GM23248 (cell line): ENCODE measurements at regions not wholly inside any gene's neighbourhood (a gene's known extent, or its start where the extent isn't known, plus 50 kb on each side); places are given as distances from the start of the nearest gene placed in this dataset.
"Not testable (repeated sequence)": the region's sequence is repeated elsewhere in the genome, so short reads cannot be mapped to it uniquely, and the experiment has no call there.

Source experiments
- DNase-seq: peaks from one replicate; pipeline ENCODE4 v3.0.0-alpha.2; 2015
- H2AFZ ChIP-seq: fragments of 200-600 bp; sonication (generic); 2 replicates; pipeline ENCODE4 v1.6.1; 2016; ENCODE audit warnings: antibody characterized with exemption
- H3F3A ChIP-seq: fragments of 200-600 bp; sonication (generic); 2 replicates; pipeline ENCODE4 v1.6.1; 2016; ENCODE audit warnings: mild to moderate bottlenecking, antibody characterized with exemption, mixed run types; ENCODE audit not compliant: insufficient read depth
- H3K27ac ChIP-seq: fragments of 200-600 bp; sonication (generic); 2 replicates; pipeline ENCODE4 v1.5.1; 2016; ENCODE audit warnings: mild to moderate bottlenecking
- H3K27me3 ChIP-seq: fragments of 200-600 bp; sonication (generic); replicated peaks from 2 replicates; pipeline ENCODE4 v1.6.1; 2016; ENCODE audit warnings: mild to moderate bottlenecking; ENCODE audit not compliant: insufficient read depth
- H3K36me3 ChIP-seq: fragments of 200-600 bp; sonication (generic); 2 replicates; pipeline ENCODE4 v1.6.1; 2016; ENCODE audit warnings: low read depth, mild to moderate bottlenecking
- H3K4me1 ChIP-seq: fragments of 200-600 bp; sonication (generic); 2 replicates; pipeline ENCODE4 v1.6.1; 2016; ENCODE audit warnings: mild to moderate bottlenecking; ENCODE audit not compliant: insufficient read depth
- H3K4me2 ChIP-seq: fragments of 200-600 bp; sonication (generic); one replicate; pipeline ENCODE4 v1.6.1; 2016; ENCODE audit warnings: mild to moderate bottlenecking; ENCODE audit not compliant: unreplicated experiment
- H3K4me3 ChIP-seq: fragments of 200-600 bp; sonication (generic); 2 replicates; pipeline ENCODE4 v1.5.1; 2016; ENCODE audit warnings: mild to moderate bottlenecking
- H3K79me2 ChIP-seq: fragments of 200-600 bp; sonication (generic); 2 replicates; pipeline ENCODE4 v1.6.1; 2016; ENCODE audit warnings: mild to moderate bottlenecking; ENCODE audit not compliant: insufficient read depth
- H3K9ac ChIP-seq: fragments of 200-600 bp; sonication (generic); 2 replicates; pipeline ENCODE4 v1.6.1; 2016; ENCODE audit warnings: mild to moderate bottlenecking
- H3K9me2 ChIP-seq: fragments of 200-600 bp; sonication (generic); 2 replicates; pipeline ENCODE4 v1.6.1; 2016; ENCODE audit warnings: mixed run types, mild to moderate bottlenecking, moderate library complexity; ENCODE audit not compliant: insufficient read depth
- H3K9me3 ChIP-seq: fragments of 200-600 bp; sonication (generic); one replicate; pipeline ENCODE4 v1.6.1; 2017; ENCODE audit warnings: low read depth
- H4K20me1 ChIP-seq: fragments of 200-600 bp; sonication (generic); 2 replicates; pipeline ENCODE4 v1.6.0; 2016; ENCODE audit not compliant: insufficient read depth
- EZH2 ChIP-seq: fragments of 200-600 bp; sonication (generic); IDR thresholded peaks from 2 replicates; pipeline ENCODE4 v1.6.1; 2018; ENCODE audit warnings: antibody characterized with exemption, mild to moderate bottlenecking; ENCODE audit not compliant: insufficient read depth, poor library complexity, severe bottlenecking
- EZH2phosphoT487 ChIP-seq: fragments of 200-600 bp; sonication (generic); IDR thresholded peaks from 2 replicates; pipeline ENCODE4 v1.6.1; 2018; ENCODE audit warnings: antibody characterized with exemption, moderate library complexity, mild to moderate bottlenecking, low read depth; ENCODE audit not compliant: insufficient read depth
- WGBS, 2 experiments: methylation state at CpG; one replicate each; pipeline ENCODE4 v1.1.6; 2015 to 2017; ENCODE audit warnings: low lambda C conversion rate in 2 of 2, low coverage in 1 of 2; ENCODE audit errors: missing lambda C conversion rate in 2 of 2; 5-methylcytosine and 5-hydroxymethylcytosine counted together
- in situ Hi-C: fragments of 300-500 bp; cut with MboI; formaldehyde crosslinking; loops from 2 replicates; pipeline ENCODE4 v1.15.0; 2020

DNA sequence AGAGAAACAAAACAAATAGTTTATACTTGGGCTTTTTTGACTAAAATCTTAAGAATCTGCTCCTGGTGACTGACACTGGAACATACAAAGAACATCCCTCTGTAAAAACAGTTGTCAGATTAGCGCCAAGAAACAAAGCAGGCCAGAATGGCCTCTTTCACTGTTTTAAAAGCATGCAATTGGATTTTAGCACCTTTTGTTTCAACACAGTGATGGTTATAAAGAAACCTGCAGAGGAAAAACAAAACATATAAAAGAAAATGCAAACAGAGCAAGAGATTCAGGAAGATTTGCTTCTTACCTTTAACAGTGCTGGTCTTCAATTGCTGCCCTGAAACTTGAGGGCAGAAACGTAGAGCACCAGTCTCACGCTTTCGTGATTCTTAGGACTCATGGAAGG, 652.2 kb upstream of the KCND2 start:
- Histone ChIP-seq H3K9me2 (no peaks in the 10 kb centered on the region), H3K9me3 (no peaks in the 10 kb centered on the region), H4K20me1 (no peaks in the 10 kb centered on the region), H2AFZ (no peak overlapping the region), H3K9ac (no peak overlapping the region), H3K36me3 (no peaks in the 10 kb centered on the region), H3K79me2 (no peaks in the 10 kb centered on the region), H3K4me2 (no peak overlapping the region), H3K27ac (no peak overlapping the region), H3K4me3 (no peak overlapping the region), H3F3A (no peaks in the 10 kb centered on the region), H3K4me1 (no peaks in the 10 kb centered on the region), H3K27me3 (no peaks in the 10 kb centered on the region)
- 41 to 43% methylated on average over 4 of the region's 4 CpGs for WGBS, 2 experiments
- in situ Hi-C loops, result no loop called here
- no peak for TF ChIP-seq EZH2phosphoT487
- no peak for TF ChIP-seq EZH2
- no peak for DNase-seq

DNA sequence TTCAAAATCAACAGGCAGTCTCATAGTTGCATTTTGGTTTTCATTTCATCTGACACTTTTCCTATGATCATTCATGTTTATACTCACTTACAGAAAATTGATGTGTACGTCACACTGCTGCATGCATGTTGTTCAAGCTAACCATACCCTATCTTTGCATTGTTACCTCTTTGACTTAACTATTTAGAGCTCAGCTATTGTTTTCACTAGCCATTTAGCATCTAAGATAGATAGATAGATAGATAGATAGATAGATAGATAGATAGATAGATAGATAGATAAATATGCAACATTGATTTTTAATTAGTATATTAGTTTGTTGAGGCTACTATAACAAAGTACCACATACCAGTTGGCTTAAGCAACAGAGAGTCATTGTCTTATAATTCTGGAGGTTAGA, 649.5 kb upstream of the KCND2 start:
- Histone ChIP-seq H3K27me3 (no peaks in the 10 kb centered on the region), H4K20me1 (no peaks in the 10 kb centered on the region), H3K4me3 (no peak overlapping the region), H3K4me1 (no peaks in the 10 kb centered on the region), H3K9me2 (no peaks in the 10 kb centered on the region), H3K27ac (no peak overlapping the region), H3K36me3 (no peaks in the 10 kb centered on the region), H3K9me3 (no peaks in the 10 kb centered on the region), H3K79me2 (no peaks in the 10 kb centered on the region), H3K9ac (no peak overlapping the region), H2AFZ (no peak overlapping the region), H3K4me2 (no peak overlapping the region), H3F3A (no peaks in the 10 kb centered on the region)
- 25 to 33% methylated on average over 1 of the region's 1 CpG for WGBS, 2 experiments
- no peak for TF ChIP-seq EZH2phosphoT487
- in situ Hi-C loops, result no loop called here
- DNase-seq, result no peak

DNA sequence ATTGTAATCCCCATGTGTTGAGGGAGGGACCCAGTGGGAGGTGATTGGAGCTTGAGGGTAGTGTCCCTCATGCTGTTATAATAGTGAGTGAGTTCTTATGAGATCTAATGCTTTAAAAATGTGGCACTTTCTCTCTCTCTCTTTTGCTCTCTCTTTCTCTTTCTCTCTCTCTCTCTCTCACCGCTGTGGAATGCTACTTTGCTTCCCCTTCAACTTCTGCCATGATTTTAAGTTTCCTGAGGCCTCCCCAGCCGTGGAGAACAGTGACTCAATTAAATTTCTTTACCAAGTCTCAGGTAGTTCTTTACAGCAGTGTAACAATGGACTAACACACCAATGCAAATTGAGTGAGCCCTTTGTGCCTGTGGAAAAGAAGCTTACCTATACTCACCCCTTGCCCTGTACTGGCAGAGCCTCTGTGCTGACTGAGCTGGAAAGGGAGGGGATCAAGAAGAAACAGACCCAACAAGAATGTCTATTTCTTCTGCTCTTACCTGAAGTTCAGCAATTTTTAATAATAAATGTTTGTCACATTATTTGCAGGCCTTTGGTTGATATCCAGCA, 642.5 kb upstream of the KCND2 start:
- H3K9me2 ChIP-seq, result no peaks in the 10 kb centered on the region
- no peak overlapping the region for H3K27ac ChIP-seq
- H2AFZ ChIP-seq, result no peak overlapping the region
- no peak overlapping the region for H3K9ac ChIP-seq
- H3K79me2 ChIP-seq, result no peaks in the 10 kb centered on the region
- no peaks in the 10 kb centered on the region for H3K36me3 ChIP-seq
- no peak for TF ChIP-seq EZH2phosphoT487
- TF ChIP-seq EZH2, result no peak
- no peaks in the 10 kb centered on the region for H3K9me3 ChIP-seq
- no peak for DNase-seq
- no peak overlapping the region for H3K4me3 ChIP-seq
- no peaks in the 10 kb centered on the region for H3K27me3 ChIP-seq
- in situ Hi-C loops, result no loop called here
- no peaks in the 10 kb centered on the region for H3F3A ChIP-seq
- 20 to 31% methylated on average over 2 of the region's 2 CpGs for WGBS, 2 experiments
- no peaks in the 10 kb centered on the region for H3K4me1 ChIP-seq
- H4K20me1 ChIP-seq, result no peaks in the 10 kb centered on the region
- H3K4me2 ChIP-seq, result no peak overlapping the region

DNA sequence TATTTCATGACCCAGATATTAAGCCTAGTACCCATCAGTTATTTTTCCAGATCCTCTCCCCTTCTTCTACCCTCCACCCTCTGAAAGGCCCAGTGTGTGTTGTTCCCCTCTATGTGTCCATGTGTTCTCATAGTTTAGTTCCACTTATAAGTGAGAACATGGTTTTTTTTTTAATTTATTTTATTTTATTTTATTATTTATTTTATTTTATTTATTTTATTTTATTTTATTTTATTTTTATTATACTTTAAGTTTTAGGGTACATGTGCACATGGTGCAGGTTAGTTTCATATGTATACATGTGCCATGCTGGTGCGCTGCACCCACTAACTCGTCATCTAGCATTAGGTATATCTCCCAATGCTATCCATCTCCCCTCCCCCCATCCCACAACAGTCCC, 639.2 kb upstream of the KCND2 start:
- H3K79me2 ChIP-seq, H3K9me3 ChIP-seq, DNase-seq, H3K4me1 ChIP-seq, H4K20me1 ChIP-seq, H3K4me3 ChIP-seq, H3F3A ChIP-seq, H3K4me2 ChIP-seq, H3K36me3 ChIP-seq, in situ Hi-C loops, H3K9me2 ChIP-seq, H3K9ac ChIP-seq, H3K27me3 ChIP-seq, H2AFZ ChIP-seq, H3K27ac ChIP-seq: not testable (repeated sequence)
- WGBS, 2 experiments, result 63 to 70% methylated on average over 2 of the region's 2 CpGs

DNA sequence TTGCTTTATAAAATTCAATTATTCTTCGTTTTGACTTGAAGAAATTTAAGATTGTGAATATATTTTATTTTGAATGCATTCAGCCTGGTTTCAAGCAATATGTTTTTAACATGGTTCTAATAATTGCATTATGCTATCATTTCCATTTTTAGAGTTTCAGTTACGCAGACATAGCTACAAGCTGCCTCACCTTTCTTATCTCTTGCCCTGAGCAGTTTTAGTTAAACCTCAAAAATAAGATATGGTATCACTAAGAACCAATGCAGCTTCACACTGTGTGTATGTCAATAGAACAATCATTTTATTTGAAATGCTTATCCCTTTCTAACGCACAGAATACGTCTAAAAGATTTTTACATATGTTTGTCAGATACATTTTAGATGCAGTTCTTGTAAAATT, 632.6 kb upstream of the KCND2 start:
- no peak overlapping the region for H3K9ac ChIP-seq
- H3K9me3 ChIP-seq, result no peaks in the 10 kb centered on the region
- in situ Hi-C loops, result no loop called here
- H3K27me3 ChIP-seq, result no peaks in the 10 kb centered on the region
- H3K79me2 ChIP-seq, result no peaks in the 10 kb centered on the region
- no peak overlapping the region for H3K27ac ChIP-seq
- no peak overlapping the region for H2AFZ ChIP-seq
- no peaks in the 10 kb centered on the region for H3K4me1 ChIP-seq
- no peaks in the 10 kb centered on the region for H3K9me2 ChIP-seq
- no peak overlapping the region for H3K4me2 ChIP-seq
- no peak for TF ChIP-seq EZH2phosphoT487
- no peak for TF ChIP-seq EZH2
- H4K20me1 ChIP-seq, result no peaks in the 10 kb centered on the region
- H3F3A ChIP-seq, result no peaks in the 10 kb centered on the region
- 10 to 17% methylated on average over 4 of the region's 4 CpGs for WGBS, 2 experiments
- DNase-seq, result no peak
- no peak overlapping the region for H3K4me3 ChIP-seq
- no peaks in the 10 kb centered on the region for H3K36me3 ChIP-seq
